WTC11 (cell line): ENCODE measurements at regions not wholly inside any gene's neighbourhood (a gene's known extent, or its start where the extent isn't known, plus 50 kb on each side); places are given as distances from the start of the nearest gene placed in this dataset.

Experiments
- ATAC-seq: fragments of 200-7000 bp; cut with Tn5 transposase; 2 replicates; pipeline ENCODE4 v1.10.0; 2021; ENCODE audit warnings: mild to moderate bottlenecking, moderate library complexity
- CTCF ChIA-PET: fragments of 300-600 bp; sonication (Branson Sonifier 250); formaldehyde crosslinking; loops from one replicate; lab custom pipeline; 2021; ENCODE audit warnings: antibody characterized with exemption; lab: Charles Lee
- POLR2A ChIA-PET: fragments of 350-600 bp; sonication (Branson Sonifier 250); formaldehyde crosslinking; loops from one replicate; lab custom pipeline; 2021; ENCODE audit warnings: antibody characterized with exemption; lab: Charles Lee
- DNase-seq: peaks from one replicate; pipeline ENCODE4 v3.0.0; 2021; ENCODE audit warnings: low spot score
- H3K27ac Mint-ChIP-seq: 2 replicates; pipeline ENCODE4 v1.8.0; 2021; ENCODE audit warnings: mixed read lengths
- H3K27me3 Mint-ChIP-seq: 2 replicates; pipeline ENCODE4 v1.8.0; 2021; ENCODE audit warnings: low read depth, mild to moderate bottlenecking, moderate library complexity, mixed read lengths
- H3K36me3 Mint-ChIP-seq: 2 replicates; pipeline ENCODE4 v1.8.0; 2021; ENCODE audit warnings: mixed read lengths
- H3K4me1 Mint-ChIP-seq: 2 replicates; pipeline ENCODE4 v1.8.0; 2022; ENCODE audit warnings: mixed read lengths
- H3K4me3 Mint-ChIP-seq: 2 replicates; pipeline ENCODE4 v1.8.0; 2021; ENCODE audit warnings: mild to moderate bottlenecking, moderate library complexity, mixed read lengths
- H3K9me3 Mint-ChIP-seq: 2 replicates; pipeline ENCODE4 v1.8.0; 2021; ENCODE audit warnings: mixed read lengths
- CBFB ChIP-seq: sonication (generic); formaldehyde crosslinking; IDR thresholded peaks from 2 replicates; pipeline ENCODE4 v1.8.1; 2022; ENCODE audit warnings: mild to moderate bottlenecking, low read depth, missing genetic modification reagents
- CREB1 ChIP-seq: sonication (generic); formaldehyde crosslinking; IDR thresholded peaks from 2 replicates; pipeline ENCODE4 v1.8.0; 2023; ENCODE audit warnings: mild to moderate bottlenecking, missing genetic modification reagents
- CTCF ChIP-seq: fragments of 200-600 bp; IDR thresholded peaks from 2 replicates; pipeline ENCODE4 v1.8.0; 2022; ENCODE audit warnings: antibody characterized with exemption
- E2F1 ChIP-seq: sonication (generic); formaldehyde crosslinking; IDR thresholded peaks from 2 replicates; pipeline ENCODE4 v1.8.0; 2022; ENCODE audit warnings: mild to moderate bottlenecking, missing genetic modification reagents
- ESRRA ChIP-seq: sonication (generic); formaldehyde crosslinking; IDR thresholded peaks from 2 replicates; pipeline ENCODE4 v1.8.1; 2022; ENCODE audit warnings: mild to moderate bottlenecking, missing genetic modification reagents, borderline replicate concordance
- HMGA2 ChIP-seq: fragments of 250-450 bp; sonication (Bioruptor Pico); IDR thresholded peaks from 2 replicates; pipeline ENCODE4 v1.4.0; 2021; ENCODE audit warnings: mild to moderate bottlenecking, moderate library complexity
- IRF2 ChIP-seq: sonication (generic); formaldehyde crosslinking; IDR thresholded peaks from 2 replicates; pipeline ENCODE4 v1.8.0; 2022; ENCODE audit warnings: low read depth, missing genetic modification reagents, borderline replicate concordance
- MXD4 ChIP-seq: fragments of 250-450 bp; sonication (Bioruptor Pico); IDR thresholded peaks from 2 replicates; pipeline ENCODE4 v1.8.0; 2021; ENCODE audit warnings: mild to moderate bottlenecking, moderate library complexity, borderline replicate concordance
- NFYB ChIP-seq: sonication (generic); formaldehyde crosslinking; conservative IDR thresholded peaks from 2 replicates; pipeline ENCODE4 v1.8.0; 2022; ENCODE audit warnings: low read depth, missing genetic modification reagents
- PRRX2 ChIP-seq: fragments of 250-450 bp; sonication (Bioruptor Pico); IDR thresholded peaks from 2 replicates; pipeline ENCODE4 v1.8.0; 2021; ENCODE audit warnings: mild to moderate bottlenecking
- USF1 ChIP-seq: sonication (generic); formaldehyde crosslinking; IDR thresholded peaks from 2 replicates; pipeline ENCODE4 v1.8.0; 2022; ENCODE audit warnings: mild to moderate bottlenecking, missing genetic modification reagents
- ZNF416 ChIP-seq: fragments of 250-450 bp; sonication (Bioruptor Pico); IDR thresholded peaks from 2 replicates; pipeline ENCODE4 v1.9.0; 2021; ENCODE audit warnings: mild to moderate bottlenecking, inconsistent platforms
- ZNF512 ChIP-seq: sonication (generic); formaldehyde crosslinking; IDR thresholded peaks from 2 replicates; pipeline ENCODE4 v1.8.1; 2022; ENCODE audit warnings: missing genetic modification reagents, borderline replicate concordance
- ZNF671 ChIP-seq: fragments of 250-450 bp; sonication (Bioruptor Pico); IDR thresholded peaks from 2 replicates; pipeline ENCODE4 v1.8.0; 2021; ENCODE audit warnings: mild to moderate bottlenecking
- TF ChIP-seq, protein P1 (sequence below): sonication (generic); formaldehyde crosslinking; IDR thresholded peaks from 2 replicates; pipeline ENCODE4 v1.8.1; 2022; ENCODE audit warnings: low read depth, mild to moderate bottlenecking, moderate library complexity, missing genetic modification reagents, borderline replicate concordance

GRCh38 chr2:555164-555922 lies 121.9 kb downstream of the TMEM18 start (continued):
- TF ChIP-seq E2F1: no peak

DNA sequence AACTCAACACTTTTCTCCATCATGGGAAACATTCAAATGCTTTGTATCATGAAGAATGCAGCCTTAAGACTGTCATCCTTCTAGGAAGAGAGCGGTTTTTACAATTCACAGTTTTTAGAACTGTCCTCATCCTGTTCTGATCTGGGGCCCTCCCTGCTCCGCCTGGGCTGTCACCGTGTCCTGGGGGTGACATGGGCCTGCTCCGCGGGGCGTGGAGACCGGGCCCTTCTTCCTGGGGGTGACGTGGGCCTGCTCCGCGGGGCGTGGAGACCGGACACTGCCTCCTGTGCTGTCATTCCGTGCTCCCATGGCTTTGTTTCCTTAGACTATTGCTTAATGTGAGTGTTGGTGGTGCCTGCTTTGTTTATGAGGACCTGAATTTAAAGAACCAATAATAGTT lies 122.8 kb downstream of the TMEM18 start:
- POLR2A ChIA-PET: no interaction called here
- no peaks in the 10 kb centered on the region for H3K36me3 Mint-ChIP-seq

DNA sequence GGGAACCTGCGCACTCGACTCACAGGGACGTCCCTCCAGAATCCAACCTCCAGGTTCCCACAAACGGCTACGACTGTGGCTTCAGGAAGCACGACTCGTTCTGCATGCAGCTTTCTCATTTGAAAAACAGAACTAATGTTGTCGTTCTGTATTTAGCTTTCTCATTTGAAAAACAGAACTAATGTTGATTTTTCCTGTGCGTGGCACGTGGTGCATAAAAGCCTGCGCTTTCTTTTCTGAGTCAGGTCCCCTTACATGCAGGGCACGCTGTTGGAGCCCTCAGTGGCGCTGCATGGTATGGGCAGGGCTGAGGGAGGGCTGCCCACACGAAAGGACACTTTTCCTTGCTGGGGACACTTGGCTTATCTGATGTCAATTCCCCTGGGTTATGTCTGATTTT lies 124.3 kb downstream of the TMEM18 start:
- Mint-ChIP-seq H3K27ac (no peak overlapping the region), H3K27me3 (no peaks in the 10 kb centered on the region), H3K4me1 (peaks cover 12% of the 10 kb centered on the region), H3K36me3 (no peaks in the 10 kb centered on the region), H3K4me3 (no peak overlapping the region), H3K9me3 (no peaks in the 10 kb centered on the region)
- ChIA-PET POLR2A (no interaction called here), CTCF (no interaction called here)
- DNase-seq: no peak
- ATAC-seq: no peak
- no peak for TF ChIP-seq ZNF416 (CRISPR knock-in tag)

More for the DNA sequence above, 122.8 kb downstream of the TMEM18 start:
- no peak for DNase-seq
- peaks cover 6% of the 10 kb centered on the region; the same call in 1 of the 2 replicates for H3K27me3 Mint-ChIP-seq
- TF ChIP-seq USF1 (CRISPR knock-in tag) (no peak), MXD4 (CRISPR knock-in tag) (no peak), CREB1 (CRISPR knock-in tag) (no peak), CBFB (no peak), CTCF (no peak), NFYB (no peak), HMGA2 (CRISPR knock-in tag) (no peak), ZNF416 (CRISPR knock-in tag) (no peak), ZNF671 (CRISPR knock-in tag) (no peak), ZNF512 (CRISPR knock-in tag) (no peak), IRF2 (CRISPR knock-in tag) (no peak), ESRRA (CRISPR knock-in tag) (no peak), PRRX2 (CRISPR knock-in tag) (no peak)
- TF ChIP-seq, protein P1, sequence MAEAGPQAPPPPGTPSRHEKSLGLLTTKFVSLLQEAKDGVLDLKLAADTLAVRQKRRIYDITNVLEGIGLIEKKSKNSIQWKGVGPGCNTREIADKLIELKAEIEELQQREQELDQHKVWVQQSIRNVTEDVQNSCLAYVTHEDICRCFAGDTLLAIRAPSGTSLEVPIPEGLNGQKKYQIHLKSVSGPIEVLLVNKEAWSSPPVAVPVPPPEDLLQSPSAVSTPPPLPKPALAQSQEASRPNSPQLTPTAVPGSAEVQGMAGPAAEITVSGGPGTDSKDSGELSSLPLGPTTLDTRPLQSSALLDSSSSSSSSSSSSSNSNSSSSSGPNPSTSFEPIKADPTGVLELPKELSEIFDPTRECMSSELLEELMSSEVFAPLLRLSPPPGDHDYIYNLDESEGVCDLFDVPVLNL (CRISPR knock-in tag): no peak
- CTCF ChIA-PET: no interaction called here
- ATAC-seq: no peak
- H3K9me3 Mint-ChIP-seq: no peaks in the 10 kb centered on the region
- H3K27ac Mint-ChIP-seq: no peak overlapping the region
- H3K4me1 Mint-ChIP-seq: peaks cover 15% of the 10 kb centered on the region
- H3K4me3 Mint-ChIP-seq: no peak overlapping the region
